Colonic mucosa (tissue), 4 donors: ENCODE measurements at regions not wholly inside any gene's neighbourhood (a gene's known extent, or its start where the extent isn't known, plus 50 kb on each side); places are given as distances from the start of the nearest gene placed in this dataset.

Source experiments
- DNase-seq: peaks from one replicate; pipeline ENCODE4 v3.0.0-alpha.2; 2020
- H3K27ac ChIP-seq: fragments of 200-600 bp; one replicate; pipeline ENCODE4 v1.8.0; 2021
- H3K27me3 ChIP-seq: fragments of 200-600 bp; one replicate; pipeline ENCODE4 v1.8.0; 2021
- H3K36me3 ChIP-seq: fragments of 200-600 bp; one replicate; pipeline ENCODE4 v1.8.0; 2021
- H3K4me1 ChIP-seq: fragments of 200-600 bp; one replicate; pipeline ENCODE4 v1.8.0; 2021; ENCODE audit warnings: mild to moderate bottlenecking
- H3K4me3 ChIP-seq: fragments of 200-600 bp; one replicate; pipeline ENCODE4 v1.8.0; 2021
- H3K9ac ChIP-seq, 2 donors: one replicate each; pipeline ENCODE4 v1.7.0; 2013; ENCODE audit warnings: control low read depth in 2 of 2, low read depth in 2 of 2, low read length in 2 of 2
- H3K9me3 ChIP-seq: fragments of 200-600 bp; one replicate; pipeline ENCODE4 v1.8.0; 2021
- intact Hi-C: fragments of 100-400 bp; cut with DNase I; formaldehyde crosslinking; loops from one replicate; pipeline ENCODE4 v1.14.1; 2022
- TF ChIP-seq, protein P1 (sequence below): fragments of 200-600 bp; IDR thresholded peaks from one replicate; pipeline ENCODE4 v1.8.0; 2022; ENCODE audit warnings: antibody characterized with exemption, mild to moderate bottlenecking
- donor health status: healthy.
- donor health status: DM: no; HTN: no; CAD: no.
- donor health status: DM: no; HTN: no; CAD: no.

DNA sequence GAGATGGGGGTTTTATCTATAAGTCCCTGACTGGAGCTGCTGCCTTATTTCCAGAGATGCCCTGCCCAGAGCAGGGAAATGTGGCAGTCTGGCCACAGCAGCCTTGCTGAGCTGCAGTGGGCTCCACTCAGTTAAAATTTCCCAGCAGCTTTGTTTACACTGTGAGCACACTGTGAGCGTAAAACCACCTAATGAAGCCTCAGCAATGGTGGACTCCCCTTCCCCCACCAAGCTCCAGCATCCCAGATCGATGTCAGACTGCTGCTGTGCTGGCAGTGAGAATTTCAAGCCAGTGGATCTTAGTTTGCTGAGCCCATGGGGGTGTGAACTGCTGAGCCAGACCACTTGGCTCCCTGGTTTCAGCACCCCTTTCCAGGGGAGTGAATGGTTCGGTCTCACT is 208.7 kb upstream of the RAI14 start:
- H3K4me1 ChIP-seq = no peaks in the 10 kb centered on the region
- TF ChIP-seq, protein P1, sequence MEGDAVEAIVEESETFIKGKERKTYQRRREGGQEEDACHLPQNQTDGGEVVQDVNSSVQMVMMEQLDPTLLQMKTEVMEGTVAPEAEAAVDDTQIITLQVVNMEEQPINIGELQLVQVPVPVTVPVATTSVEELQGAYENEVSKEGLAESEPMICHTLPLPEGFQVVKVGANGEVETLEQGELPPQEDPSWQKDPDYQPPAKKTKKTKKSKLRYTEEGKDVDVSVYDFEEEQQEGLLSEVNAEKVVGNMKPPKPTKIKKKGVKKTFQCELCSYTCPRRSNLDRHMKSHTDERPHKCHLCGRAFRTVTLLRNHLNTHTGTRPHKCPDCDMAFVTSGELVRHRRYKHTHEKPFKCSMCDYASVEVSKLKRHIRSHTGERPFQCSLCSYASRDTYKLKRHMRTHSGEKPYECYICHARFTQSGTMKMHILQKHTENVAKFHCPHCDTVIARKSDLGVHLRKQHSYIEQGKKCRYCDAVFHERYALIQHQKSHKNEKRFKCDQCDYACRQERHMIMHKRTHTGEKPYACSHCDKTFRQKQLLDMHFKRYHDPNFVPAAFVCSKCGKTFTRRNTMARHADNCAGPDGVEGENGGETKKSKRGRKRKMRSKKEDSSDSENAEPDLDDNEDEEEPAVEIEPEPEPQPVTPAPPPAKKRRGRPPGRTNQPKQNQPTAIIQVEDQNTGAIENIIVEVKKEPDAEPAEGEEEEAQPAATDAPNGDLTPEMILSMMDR = no peak
- no peaks in the 10 kb centered on the region for H3K27me3 ChIP-seq
- no peak overlapping the region for H3K4me3 ChIP-seq
- intact Hi-C loops = no loop called here
- no peak overlapping the region for H3K27ac ChIP-seq
- H3K9me3 ChIP-seq = no peaks in the 10 kb centered on the region
- no peak overlapping the region for H3K9ac ChIP-seq
- no peaks in the 10 kb centered on the region for H3K36me3 ChIP-seq
- DNase-seq = no peak

DNA sequence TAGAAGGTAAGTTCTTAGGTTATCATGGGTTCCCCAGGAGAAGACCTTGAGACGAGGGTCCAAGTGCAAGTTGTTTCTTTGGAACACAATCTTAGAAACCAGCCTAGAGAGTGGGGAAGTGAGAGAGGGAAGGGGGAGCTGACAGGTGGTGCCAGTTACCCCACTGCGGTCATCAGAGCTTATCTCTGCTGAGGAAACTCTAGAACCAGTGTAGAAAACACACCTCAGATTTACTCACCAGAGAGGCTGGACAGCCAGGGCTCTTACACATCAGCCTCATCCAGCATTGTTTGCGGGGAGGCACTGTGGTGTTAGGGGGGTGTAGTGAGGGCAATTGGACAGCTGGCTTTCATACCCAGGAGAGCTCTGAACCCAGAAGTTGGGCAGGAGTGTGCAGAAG is 206.5 kb upstream of the RAI14 start:
- Histone ChIP-seq H3K4me1 (no peaks in the 10 kb centered on the region), H3K9ac (no peak overlapping the region), H3K27ac (no peak overlapping the region), H3K4me3 (no peak overlapping the region), H3K9me3 (no peaks in the 10 kb centered on the region), H3K27me3 (no peaks in the 10 kb centered on the region), H3K36me3 (no peaks in the 10 kb centered on the region)
- no peak for DNase-seq
- intact Hi-C loops = loop anchor here (10.0 kb wide), 1 partner anchor 455 kb away; no protein-coding TSS in a partner anchor
- TF ChIP-seq, protein P1 = no peak

DNA sequence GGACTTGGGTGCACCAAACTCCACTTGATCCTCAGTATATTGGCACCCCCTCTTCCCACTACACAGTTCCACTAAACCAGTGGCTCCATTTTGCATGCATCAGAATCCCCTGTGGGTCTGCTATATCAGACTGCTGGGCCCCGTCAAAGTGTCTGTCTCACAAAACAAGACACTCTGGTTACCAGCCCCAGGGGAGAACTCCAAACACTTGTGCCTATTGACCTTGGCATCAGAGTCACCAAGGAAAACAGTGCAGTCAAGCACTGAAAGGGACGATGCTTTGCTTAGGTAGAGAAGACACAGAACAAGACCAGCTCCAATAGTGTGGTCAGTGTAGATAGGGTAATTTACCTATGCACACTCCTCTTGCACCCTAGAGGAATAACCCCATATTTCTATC is 205.8 kb upstream of the RAI14 start:
- Histone ChIP-seq H3K4me3 (no peak overlapping the region), H3K9me3 (no peaks in the 10 kb centered on the region), H3K4me1 (no peaks in the 10 kb centered on the region), H3K9ac (no peak overlapping the region), H3K27me3 (no peaks in the 10 kb centered on the region), H3K36me3 (no peaks in the 10 kb centered on the region), H3K27ac (no peak overlapping the region)
- intact Hi-C loops = loop anchor here (10.0 kb wide), 1 partner anchor 456 kb away; no protein-coding TSS in a partner anchor
- DNase-seq = no peak
- TF ChIP-seq, protein P1 = no peak

DNA sequence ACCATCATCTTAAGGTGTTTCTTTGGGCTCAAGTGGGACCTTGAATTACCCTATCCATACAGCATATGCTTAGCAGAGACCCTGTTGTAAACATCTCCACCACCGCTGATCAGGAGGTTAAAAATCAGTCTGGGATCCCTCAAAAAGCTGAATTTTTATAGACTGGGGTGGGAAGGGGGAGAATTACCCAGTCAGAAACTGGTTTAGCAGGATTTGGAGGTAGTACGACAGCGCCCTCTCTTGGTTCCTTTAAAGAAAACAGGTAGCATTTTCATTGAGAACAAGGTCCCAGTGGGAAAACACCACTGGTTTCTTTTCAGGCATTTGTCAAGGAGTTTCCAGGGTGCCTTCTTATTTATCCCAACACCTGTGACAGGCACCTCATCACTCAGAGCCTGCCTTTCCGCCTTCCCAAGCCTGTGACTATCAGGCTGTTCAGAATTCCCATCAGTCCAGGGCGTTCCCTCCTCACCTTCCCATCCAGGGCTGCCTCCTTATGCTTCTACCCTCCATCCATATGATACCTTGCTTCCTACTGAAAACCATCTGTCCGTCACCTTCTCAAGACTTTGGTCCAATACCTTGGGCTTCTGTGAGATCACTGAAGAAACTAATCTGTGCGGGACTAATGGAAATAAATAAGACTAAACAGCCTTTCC is 203.8 kb upstream of the RAI14 start:
- H3K9me3 ChIP-seq = no peaks in the 10 kb centered on the region
- intact Hi-C loops = loop anchor here (10.0 kb wide), 1 partner anchor 457 kb away; no protein-coding TSS in a partner anchor
- no peak overlapping the region for H3K9ac ChIP-seq
- no peaks in the 10 kb centered on the region for H3K36me3 ChIP-seq
- TF ChIP-seq, protein P1 = no peak
- no peaks in the 10 kb centered on the region for H3K4me1 ChIP-seq
- H3K4me3 ChIP-seq = no peak overlapping the region
- H3K27me3 ChIP-seq = no peaks in the 10 kb centered on the region
- no peak for DNase-seq
- no peak overlapping the region for H3K27ac ChIP-seq

DNA sequence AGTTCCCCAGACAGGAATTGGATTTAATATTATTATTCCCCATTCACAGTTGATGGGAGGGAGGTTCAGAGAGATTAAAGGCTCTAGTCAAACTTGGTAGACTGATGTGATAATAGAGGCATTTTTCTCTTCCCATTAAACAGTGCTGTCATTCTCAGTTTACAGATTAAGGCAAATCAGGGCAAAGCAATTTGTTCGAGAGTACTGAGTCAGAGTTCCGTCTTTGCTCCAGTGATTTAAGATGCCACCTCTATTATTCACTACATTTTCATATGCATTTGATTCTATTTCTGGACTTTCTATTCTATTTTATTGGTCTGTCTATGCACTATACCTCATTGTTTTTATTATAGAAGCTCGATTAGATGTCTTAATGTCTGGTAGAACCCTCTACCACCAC is 201.0 kb upstream of the RAI14 start:
- Histone ChIP-seq H3K4me1 (no peaks in the 10 kb centered on the region), H3K9ac (no peak overlapping the region), H3K4me3 (no peak overlapping the region), H3K9me3 (no peaks in the 10 kb centered on the region), H3K27ac (no peak overlapping the region), H3K36me3 (no peaks in the 10 kb centered on the region), H3K27me3 (no peaks in the 10 kb centered on the region)
- intact Hi-C loops = loop anchor here (10.0 kb wide), 1 partner anchor 460 kb away; no protein-coding TSS in a partner anchor
- TF ChIP-seq, protein P1 = no peak
- DNase-seq = no peak
